GM18870 (cell line): ENCODE measurements at regions not wholly inside any gene's neighbourhood (a gene's known extent, or its start where the extent isn't known, plus 50 kb on each side); places are given as distances from the start of the nearest gene placed in this dataset.

Experiments used
- ATAC-seq: cut with Tn5 transposase; IDR thresholded peaks from one replicate; pipeline ENCODE4 v1.9.1; 2021; ENCODE audit warnings: moderate library complexity; ENCODE audit not compliant: unreplicated experiment

- no peak for ATAC-seq
Observed at GRCh38 chr1:55579332-55580001, 364.3 kb upstream of the USP24 start.

DNA sequence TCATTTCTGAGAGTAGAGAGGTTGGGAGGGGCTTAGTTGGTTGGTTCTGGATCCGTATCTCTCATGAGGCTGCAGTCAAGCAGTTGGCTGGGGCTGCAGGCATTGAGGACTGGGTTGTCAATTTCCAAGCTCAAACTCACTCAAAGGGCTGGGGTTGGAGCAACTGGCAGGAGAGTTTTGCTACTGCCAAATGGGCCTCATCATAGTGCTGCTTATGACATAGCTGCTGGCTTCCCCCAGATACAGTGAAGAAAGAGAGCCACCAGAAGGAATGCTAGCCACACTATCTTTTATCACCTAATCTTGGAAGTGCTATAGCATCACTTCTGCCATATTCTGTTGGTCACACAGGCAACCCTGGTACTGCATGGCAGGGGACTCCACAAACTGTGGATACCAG is 363.5 kb upstream of the USP24 start:
- ATAC-seq, result no peak

DNA sequence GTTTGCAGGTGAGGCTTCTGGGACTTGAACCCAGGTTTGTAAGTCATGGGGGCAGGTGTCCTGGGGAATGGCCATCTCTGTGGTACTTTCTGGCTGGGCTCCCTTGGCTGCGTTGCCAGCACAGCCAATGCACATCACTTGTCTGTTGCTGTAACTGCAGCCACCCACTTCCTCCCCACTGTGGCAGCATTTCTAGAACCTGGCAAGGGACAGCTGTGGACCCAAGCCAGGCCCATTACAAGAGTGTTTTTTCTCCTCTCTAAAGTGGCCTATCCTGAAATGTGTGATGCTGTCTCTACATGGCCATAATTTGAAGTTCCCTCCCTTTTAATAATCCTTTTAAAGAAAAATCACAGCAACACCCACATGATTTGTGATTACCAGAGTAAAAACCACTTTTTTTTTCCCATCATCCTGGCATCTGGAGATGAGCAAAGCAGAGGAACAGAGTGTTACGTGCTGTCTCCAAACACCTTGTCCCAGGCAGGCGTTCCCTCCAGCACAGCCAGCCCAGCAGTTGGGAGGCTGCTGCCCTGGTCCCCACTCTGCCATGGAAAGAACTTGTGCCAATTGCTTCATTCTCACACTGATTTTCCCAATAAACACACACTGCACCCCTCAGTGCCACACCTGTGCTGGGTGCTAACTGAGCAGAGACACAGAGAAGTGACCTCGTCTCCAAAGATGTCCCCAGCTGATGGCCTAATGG is 360.6 kb upstream of the USP24 start:
- ATAC-seq, result no peak

DNA sequence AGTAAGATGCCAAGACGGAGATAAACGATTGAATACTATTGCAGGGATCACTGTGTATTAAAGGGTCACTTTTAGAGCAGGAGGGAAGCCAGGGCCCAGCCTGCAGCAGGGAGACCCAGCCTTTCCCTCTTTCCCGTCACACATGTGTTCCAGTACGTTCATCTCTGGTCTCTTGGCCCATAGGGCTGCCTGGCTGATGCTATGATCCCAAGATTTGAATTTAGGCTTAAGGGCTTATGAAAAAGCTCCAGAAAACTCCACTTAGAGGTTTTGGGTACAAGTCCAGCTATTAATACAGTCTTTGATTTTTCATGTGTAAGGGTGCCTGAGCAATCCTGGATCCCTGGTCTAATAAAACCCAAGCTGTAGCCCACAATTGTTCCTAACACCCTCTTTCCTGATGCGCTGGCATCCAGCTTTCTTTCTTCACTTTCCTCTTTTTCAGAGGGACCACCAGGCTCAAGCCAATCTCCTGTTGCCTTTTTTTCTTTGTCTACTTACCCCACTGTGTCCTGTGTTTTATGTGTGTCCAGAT is 359.6 kb upstream of the USP24 start:
- no peak for ATAC-seq

DNA sequence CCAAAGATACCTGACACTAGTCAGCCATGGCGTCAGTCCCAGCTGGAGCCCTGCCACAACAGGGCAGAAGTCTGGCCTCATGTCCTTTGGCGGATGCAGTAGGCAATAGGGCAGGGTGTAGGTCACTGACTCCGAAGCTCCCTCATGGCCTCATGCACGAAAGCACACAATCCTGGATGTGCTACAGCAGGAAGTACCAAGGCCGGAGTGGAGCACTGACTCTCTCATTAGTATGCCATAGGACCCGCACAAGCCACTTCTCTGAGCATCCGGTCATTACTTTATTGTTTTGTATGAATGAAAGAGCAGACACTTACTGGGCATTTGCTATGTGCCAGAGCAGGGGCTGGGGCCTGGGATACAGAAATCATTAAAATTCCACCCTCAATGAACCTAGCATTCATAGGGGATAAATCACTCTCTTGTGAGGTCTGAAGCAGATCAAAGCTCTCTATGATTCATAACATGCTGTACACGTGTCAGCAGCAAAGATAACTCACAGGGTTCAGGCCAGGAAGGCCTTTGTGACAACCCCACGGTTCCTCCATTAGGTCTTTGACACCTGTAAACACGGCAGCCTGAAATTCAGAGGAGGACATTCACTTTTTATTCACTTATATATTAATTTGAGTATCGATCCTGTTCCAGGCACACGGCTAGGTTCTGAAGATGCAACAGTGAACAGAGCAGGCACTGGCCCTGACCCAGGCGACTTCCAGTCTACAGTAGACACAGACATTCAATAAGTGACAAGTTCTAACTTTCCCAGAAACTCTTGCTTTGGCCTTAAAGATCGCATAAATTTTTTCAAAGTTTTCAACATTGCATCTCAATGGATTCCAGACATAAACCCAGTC is 357.9 kb upstream of the USP24 start:
- no peak for ATAC-seq

DNA sequence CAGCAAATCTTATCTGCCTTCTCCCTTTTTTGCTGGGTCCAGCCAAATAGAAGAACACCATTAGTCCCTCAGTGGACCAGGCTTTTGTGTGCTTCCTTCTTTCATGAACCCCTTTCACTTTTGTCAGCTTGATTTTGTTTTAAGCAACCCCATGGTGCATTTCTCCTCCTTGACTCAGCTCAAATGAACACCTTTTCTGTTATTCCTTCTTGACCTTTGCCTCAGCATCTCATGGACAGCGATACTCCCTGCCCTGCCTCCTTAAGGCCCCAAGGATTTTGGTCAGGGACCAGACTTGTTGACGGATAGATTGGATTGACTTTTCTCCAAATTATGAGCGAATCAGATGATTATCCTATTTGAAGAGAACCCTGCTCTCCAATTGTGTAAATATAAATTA is 356.6 kb upstream of the USP24 start:
- ATAC-seq, result no peak

GRCh38 chr1:55569417-55569816 is 354.3 kb upstream of the USP24 start:
- ATAC-seq, result no peak

DNA sequence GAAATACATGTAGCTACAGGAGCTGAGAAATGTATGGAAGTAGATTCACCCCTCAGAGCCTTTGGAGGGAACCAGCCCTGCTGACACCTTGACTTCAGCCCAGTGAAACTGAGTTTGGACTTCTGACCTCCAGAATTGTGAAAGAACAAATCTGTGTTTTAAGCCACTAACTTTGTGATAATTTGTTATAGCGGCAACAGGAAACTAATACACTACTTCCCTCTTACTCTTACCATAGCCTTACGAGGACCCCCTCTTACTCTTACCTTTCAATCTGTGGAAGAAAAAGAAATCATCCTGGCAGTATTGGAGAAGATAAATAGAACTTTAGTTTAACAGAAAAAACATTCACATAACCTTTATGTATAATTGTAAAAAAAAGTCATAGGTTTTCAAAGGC is 353.6 kb upstream of the USP24 start:
- no peak for ATAC-seq

GRCh38 chr1:55560266-55560665 is 345.1 kb upstream of the USP24 start:
- ATAC-seq, result no peak

DNA sequence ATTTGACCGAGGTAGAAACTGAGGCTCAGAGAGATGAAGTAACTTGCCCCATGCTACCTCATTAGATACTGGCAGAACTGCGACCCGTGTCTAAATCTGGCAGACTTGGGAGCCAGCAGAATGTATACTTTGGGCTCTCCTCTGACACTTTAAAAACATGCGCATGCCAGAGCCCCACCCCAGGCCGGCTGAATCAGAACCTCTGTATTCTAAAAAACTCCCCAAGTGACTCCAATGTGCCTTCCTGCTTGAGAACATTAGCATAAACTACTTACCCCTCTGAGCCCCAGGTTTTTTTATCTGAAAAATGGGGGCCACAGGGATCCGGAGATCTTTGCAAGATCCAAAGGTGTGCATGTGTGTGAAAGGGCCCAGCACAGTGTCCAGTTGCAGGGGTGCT is 344.7 kb upstream of the USP24 start:
- ATAC-seq, result no peak

DNA sequence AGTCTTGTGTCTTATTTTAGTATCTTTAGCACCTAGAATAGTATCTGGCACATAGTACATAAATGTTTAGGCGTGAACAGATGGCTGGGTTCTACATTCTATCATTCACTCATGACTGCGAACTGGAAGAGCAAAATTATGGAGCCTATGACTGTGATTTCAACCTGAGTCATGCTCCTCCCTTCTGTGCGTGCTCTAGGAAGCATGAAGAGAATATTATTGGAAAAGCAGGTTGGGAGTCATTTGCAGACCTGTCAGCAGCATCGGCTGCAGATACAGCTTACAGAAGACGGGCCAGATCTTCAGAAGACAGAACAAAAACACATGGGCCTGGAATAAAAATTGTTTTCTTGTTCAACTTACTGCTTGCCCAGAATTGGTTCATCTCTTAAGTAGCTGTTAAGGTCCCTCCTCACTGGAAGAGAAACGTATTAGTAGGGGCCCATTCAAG is 344.0 kb upstream of the USP24 start:
- ATAC-seq, result no peak

- no peak for ATAC-seq
Observed at GRCh38 chr1:55558515-55558914, 343.4 kb upstream of the USP24 start.

DNA sequence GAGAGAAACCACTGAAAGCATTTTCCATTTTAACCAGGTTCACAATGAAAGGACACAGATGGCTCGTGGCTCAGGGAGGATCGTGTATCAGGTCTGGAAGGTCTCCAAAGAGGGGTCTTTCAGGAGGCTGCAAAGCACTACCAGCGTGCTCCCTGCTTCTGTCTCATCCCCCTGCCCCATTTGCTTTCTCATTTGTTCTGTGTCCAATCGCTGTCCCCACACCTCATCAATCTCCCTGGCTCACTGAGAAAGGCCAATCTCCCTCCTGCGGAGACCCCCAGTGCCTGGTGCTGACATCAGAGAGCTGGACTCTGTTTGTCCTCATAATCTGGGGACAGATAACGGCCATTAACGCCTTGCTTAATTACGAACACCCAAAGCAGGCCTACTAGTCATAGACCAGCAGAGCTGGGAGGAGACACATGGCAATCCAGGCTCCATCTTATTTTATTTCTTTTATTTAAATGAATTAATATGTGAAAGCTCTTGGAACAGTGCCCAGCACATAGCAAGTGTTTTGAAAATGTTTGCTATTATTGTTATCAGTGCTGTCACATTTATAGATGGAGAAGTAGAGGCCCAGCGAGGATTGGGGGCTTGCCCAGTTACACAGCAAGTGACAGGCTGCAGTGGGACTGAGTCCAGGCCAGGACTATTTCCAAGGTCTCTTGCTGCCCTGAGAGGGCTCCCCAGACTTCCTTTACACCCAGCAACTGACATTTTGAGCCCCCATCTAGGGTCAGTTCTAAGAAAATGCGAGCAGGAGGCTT is 341.0 kb upstream of the USP24 start:
- no peak for ATAC-seq

- no peak for ATAC-seq
Observed at GRCh38 chr1:55554611-55555010, 339.4 kb upstream of the USP24 start.

GRCh38 chr1:55552636-55553035 is 337.5 kb upstream of the USP24 start:
- ATAC-seq, result no peak

DNA sequence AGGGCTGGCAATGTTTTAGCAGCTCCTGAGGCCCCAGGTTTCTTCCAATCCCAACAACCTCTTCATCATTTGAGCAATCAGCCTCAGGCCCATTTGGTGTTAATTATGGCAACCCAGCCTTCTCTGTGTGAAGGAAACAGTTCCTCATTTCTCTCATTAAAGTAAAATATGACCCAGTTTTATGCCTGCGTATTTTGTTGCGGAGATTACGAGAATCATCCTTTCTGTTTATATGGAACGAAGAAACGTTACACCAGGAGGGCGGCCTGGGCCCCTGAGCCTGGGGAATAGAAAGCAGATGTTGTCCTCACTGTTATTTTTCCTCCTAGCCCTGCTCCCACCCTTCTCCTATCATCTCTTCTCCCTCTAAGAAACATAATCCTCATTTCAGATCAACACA is 332.2 kb upstream of the USP24 start:
- no peak for ATAC-seq

GRCh38 chr1:55546553-55546952 is 331.4 kb upstream of the USP24 start:
- ATAC-seq, result no peak

GRCh38 chr1:55544826-55545225 is 329.7 kb upstream of the USP24 start:
- no peak for ATAC-seq

DNA sequence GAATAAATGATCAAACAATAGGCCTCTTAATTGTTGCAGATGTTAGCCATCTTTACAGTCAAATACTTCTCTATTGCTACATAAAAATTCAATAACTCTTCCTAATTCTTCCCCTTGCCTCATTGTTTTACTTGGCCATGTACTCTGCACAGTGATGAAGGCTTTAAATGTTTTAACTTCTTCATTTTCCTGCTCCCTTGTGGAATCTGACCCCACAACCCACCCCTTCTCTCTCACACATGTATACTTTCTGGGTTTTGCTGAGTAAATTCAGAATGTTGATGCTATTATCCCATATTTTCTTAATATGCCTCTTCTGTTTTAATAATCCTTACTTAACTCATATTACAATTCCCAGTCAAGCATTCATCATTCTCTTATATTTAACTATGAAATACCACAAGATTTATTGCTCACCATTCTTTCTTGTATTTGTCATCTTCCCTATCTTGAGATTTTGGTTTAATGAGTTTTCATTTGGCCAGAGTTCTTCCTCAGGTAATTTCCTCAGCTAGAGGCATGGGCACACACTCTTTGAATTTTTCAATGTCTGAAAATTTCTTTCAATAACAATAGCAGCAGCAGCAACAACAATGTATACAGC is 327.8 kb upstream of the USP24 start:
- ATAC-seq, result no peak

DNA sequence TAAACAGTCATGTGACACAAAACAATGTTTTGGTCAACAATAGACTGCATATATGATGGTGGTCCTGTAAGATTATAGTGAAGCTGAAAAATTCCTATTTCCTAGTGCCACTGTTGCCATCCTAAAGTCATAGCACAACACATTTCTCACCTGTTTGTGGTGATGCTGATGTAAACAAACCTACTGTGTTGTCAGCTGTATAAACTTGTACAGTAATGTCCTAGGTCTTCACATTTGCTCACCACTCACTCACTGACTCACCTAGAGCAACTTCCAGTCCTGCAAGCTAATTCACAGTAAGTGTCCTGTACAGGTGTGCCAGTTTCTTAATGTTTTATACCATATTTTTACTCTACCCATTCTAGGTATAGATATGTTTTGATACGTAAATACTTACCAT is 326.1 kb upstream of the USP24 start:
- no peak for ATAC-seq
